ENCODE measurements at regions not wholly inside any gene's neighbourhood (a gene's known extent, or its start where the extent isn't known, plus 50 kb on each side); places are given as distances from the start of the nearest gene placed in this dataset.

DNA sequence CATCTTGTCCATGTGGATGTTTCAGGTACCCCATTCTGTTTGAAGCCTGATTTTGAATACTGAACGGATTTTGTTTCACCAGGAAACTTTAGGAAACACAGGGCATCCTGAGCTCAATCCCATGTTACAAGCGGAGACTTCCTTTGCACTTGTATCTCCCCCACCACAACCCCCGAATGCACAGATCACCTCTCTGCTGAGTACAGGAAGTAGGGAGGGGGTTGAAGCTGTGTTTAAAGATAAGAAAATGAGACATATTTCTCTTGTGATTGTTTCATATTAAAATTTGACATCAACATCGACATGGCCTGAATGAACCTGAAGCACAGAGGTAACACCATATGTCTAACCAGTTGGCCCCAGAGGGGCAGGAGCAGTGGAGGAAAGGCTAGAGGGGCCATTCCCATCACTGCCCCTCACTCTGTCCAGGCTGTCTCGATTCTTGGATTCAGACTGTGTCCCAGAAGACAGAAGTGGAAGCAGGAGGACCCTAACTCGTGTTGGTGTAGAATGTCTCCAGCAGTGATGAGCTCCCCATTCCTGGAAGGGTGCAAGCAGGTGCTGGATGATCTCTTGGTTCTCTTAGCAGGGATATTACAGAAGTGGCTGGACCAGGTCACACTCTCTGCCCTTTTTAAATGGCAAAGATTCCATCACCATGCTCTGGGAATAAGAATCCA is 59.6 kb upstream of the IQSEC1 start:
- DNase-seq (ENCODE audit: low spot score), result no peak
- no peaks in the 10 kb centered on the region for H3K36me3 ChIP-seq (ENCODE audit: insufficient read depth)

More for the DNA sequence above, 59.6 kb upstream of the IQSEC1 start:
- H3K9me2 ChIP-seq (ENCODE audit: insufficient read depth), result no peaks in the 10 kb centered on the region
- Mint-ChIP-seq H3K9me3 (no peaks in the 10 kb centered on the region), H3K36me3 (ENCODE audit: low read depth) (no peaks in the 10 kb centered on the region), H3K4me3 (no peak overlapping the region), H3K27me3 (ENCODE audit: insufficient read depth, low read depth, poor library complexity) (peaks cover 8% of the 10 kb centered on the region), H3K4me1 (peaks cover 11% of the 10 kb centered on the region; the same call in 2 of the 3 replicates), H3K27ac (no peak overlapping the region)
- H3K4me1 ChIP-seq (ENCODE audit: insufficient read depth), result no peaks in the 10 kb centered on the region
- no peak overlapping the region for H3K4me2 ChIP-seq
- 0 out of 2 replicates have a peak, but pooled peaks cover 3% of the 10 kb centered on the region for H4K20me1 ChIP-seq (replicated peaks; ENCODE audit: insufficient read depth)
- H3K79me2 ChIP-seq (replicated peaks; ENCODE audit: insufficient read depth), result no peaks in the 10 kb centered on the region
- H2AFZ ChIP-seq, result no peak overlapping the region
- no peaks in the 10 kb centered on the region for H3F3A ChIP-seq (replicated peaks; ENCODE audit: low read depth)
- TF ChIP-seq, protein P1, sequence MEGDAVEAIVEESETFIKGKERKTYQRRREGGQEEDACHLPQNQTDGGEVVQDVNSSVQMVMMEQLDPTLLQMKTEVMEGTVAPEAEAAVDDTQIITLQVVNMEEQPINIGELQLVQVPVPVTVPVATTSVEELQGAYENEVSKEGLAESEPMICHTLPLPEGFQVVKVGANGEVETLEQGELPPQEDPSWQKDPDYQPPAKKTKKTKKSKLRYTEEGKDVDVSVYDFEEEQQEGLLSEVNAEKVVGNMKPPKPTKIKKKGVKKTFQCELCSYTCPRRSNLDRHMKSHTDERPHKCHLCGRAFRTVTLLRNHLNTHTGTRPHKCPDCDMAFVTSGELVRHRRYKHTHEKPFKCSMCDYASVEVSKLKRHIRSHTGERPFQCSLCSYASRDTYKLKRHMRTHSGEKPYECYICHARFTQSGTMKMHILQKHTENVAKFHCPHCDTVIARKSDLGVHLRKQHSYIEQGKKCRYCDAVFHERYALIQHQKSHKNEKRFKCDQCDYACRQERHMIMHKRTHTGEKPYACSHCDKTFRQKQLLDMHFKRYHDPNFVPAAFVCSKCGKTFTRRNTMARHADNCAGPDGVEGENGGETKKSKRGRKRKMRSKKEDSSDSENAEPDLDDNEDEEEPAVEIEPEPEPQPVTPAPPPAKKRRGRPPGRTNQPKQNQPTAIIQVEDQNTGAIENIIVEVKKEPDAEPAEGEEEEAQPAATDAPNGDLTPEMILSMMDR (conservative IDR thresholded peaks at IDR 0.05; ENCODE audit: low read depth in 2 of 2), result no peak
- TF ChIP-seq POLR2AphosphoS5 (IDR thresholded peaks at IDR 0.05; ENCODE audit: low read depth) (no peak), EZH2 (IDR thresholded peaks at IDR 0.05; ENCODE audit: low read depth, unreplicated experiment) (no peak), NANOG (IDR thresholded peaks at IDR 0.05; ENCODE audit: borderline replicate concordance) (no peak)
- TF ChIP-seq, protein P2, sequence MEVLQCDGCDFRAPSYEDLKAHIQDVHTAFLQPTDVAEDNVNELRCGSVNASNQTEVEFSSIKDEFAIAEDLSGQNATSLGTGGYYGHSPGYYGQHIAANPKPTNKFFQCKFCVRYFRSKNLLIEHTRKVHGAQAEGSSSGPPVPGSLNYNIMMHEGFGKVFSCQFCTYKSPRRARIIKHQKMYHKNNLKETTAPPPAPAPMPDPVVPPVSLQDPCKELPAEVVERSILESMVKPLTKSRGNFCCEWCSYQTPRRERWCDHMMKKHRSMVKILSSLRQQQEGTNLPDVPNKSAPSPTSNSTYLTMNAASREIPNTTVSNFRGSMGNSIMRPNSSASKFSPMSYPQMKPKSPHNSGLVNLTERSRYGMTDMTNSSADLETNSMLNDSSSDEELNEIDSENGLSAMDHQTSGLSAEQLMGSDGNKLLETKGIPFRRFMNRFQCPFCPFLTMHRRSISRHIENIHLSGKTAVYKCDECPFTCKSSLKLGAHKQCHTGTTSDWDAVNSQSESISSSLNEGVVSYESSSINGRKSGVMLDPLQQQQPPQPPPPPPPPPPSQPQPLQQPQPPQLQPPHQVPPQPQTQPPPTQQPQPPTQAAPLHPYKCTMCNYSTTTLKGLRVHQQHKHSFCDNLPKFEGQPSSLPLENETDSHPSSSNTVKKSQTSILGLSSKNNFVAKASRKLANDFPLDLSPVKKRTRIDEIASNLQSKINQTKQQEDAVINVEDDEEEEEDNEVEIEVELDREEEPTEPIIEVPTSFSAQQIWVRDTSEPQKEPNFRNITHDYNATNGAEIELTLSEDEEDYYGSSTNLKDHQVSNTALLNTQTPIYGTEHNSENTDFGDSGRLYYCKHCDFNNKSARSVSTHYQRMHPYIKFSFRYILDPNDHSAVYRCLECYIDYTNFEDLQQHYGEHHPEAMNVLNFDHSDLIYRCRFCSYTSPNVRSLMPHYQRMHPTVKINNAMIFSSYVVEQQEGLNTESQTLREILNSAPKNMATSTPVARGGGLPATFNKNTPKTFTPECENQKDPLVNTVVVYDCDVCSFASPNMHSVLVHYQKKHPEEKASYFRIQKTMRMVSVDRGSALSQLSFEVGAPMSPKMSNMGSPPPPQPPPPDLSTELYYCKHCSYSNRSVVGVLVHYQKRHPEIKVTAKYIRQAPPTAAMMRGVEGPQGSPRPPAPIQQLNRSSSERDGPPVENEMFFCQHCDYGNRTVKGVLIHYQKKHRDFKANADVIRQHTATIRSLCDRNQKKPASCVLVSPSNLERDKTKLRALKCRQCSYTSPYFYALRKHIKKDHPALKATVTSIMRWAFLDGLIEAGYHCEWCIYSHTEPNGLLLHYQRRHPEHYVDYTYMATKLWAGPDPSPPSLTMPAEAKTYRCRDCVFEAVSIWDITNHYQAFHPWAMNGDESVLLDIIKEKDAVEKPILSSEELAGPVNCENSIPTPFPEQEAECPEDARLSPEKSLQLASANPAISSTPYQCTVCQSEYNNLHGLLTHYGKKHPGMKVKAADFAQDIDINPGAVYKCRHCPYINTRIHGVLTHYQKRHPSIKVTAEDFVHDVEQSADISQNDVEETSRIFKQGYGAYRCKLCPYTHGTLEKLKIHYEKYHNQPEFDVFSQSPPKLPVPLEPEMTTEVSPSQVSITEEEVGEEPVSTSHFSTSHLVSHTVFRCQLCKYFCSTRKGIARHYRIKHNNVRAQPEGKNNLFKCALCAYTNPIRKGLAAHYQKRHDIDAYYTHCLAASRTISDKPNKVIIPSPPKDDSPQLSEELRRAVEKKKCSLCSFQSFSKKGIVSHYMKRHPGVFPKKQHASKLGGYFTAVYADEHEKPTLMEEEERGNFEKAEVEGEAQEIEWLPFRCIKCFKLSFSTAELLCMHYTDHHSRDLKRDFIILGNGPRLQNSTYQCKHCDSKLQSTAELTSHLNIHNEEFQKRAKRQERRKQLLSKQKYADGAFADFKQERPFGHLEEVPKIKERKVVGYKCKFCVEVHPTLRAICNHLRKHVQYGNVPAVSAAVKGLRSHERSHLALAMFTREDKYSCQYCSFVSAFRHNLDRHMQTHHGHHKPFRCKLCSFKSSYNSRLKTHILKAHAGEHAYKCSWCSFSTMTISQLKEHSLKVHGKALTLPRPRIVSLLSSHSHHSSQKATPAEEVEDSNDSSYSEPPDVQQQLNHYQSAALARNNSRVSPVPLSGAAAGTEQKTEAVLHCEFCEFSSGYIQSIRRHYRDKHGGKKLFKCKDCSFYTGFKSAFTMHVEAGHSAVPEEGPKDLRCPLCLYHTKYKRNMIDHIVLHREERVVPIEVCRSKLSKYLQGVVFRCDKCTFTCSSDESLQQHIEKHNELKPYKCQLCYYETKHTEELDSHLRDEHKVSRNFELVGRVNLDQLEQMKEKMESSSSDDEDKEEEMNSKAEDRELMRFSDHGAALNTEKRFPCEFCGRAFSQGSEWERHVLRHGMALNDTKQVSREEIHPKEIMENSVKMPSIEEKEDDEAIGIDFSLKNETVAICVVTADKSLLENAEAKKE (CRISPR knock-in tag; IDR thresholded peaks at IDR 0.05), result no peak
- no peak overlapping the region for H3K27ac ChIP-seq (ENCODE audit: low read depth)
- no peak for ATAC-seq
- H3K27me3 ChIP-seq (ENCODE audit: insufficient read depth), result no peaks in the 10 kb centered on the region
- no peak overlapping the region for H3K4me3 ChIP-seq
